Thyroid gland (tissue), 4 donors: ENCODE measurements at regions not wholly inside any gene's neighbourhood (a gene's known extent, or its start where the extent isn't known, plus 50 kb on each side); places are given as distances from the start of the nearest gene placed in this dataset.

Source experiments
- POLR2A ChIP-seq, 2 donors: fragments of 450-650 bp; IDR thresholded peaks; one replicate each; pipeline ENCODE4 v1.6.1; 2017; ENCODE audit warnings: antibody characterized with exemption in 2 of 2, mild to moderate bottlenecking in 2 of 2, moderate library complexity in 1 of 2
- TF ChIP-seq, protein P1 (sequence below), 6 experiments: fragments of 200-600 bp in 3 of 6; fragments of 450-650 bp in 3 of 6; sonication (generic) in 3 of 6; IDR thresholded peaks; one replicate each; pipeline ENCODE4 v1.5.1; 2016 to 2019; ENCODE audit warnings: antibody characterized with exemption in 6 of 6, mild to moderate bottlenecking in 2 of 6, inconsistent platforms in 1 of 6, moderate library complexity in 1 of 6

DNA sequence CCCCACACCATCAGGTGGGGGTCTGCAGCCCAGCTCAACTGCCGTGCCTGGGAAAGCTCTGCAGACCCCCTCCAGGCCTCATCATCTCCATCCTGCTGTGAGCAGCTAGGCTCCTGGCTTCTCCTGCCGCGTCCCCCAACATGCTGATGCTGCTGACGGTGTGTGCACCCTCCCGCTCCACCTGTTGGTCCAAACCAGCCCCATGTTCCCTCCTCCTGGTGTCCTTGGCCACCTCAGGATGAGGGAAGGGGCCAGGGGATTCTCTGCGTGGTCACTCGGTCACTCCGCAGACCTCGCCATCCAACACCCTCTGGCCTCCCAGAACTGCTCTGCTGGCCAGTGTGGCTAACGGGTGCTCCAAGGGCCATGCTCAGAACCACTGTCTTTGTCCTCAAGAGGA is 368.6 kb downstream of the FOXL1 start:
- TF ChIP-seq, protein P1, sequence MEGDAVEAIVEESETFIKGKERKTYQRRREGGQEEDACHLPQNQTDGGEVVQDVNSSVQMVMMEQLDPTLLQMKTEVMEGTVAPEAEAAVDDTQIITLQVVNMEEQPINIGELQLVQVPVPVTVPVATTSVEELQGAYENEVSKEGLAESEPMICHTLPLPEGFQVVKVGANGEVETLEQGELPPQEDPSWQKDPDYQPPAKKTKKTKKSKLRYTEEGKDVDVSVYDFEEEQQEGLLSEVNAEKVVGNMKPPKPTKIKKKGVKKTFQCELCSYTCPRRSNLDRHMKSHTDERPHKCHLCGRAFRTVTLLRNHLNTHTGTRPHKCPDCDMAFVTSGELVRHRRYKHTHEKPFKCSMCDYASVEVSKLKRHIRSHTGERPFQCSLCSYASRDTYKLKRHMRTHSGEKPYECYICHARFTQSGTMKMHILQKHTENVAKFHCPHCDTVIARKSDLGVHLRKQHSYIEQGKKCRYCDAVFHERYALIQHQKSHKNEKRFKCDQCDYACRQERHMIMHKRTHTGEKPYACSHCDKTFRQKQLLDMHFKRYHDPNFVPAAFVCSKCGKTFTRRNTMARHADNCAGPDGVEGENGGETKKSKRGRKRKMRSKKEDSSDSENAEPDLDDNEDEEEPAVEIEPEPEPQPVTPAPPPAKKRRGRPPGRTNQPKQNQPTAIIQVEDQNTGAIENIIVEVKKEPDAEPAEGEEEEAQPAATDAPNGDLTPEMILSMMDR (IDR thresholded peaks at IDR 0.05), result no peak
- no peak for TF ChIP-seq POLR2A (IDR thresholded peaks at IDR 0.05)
